SU-DHL-6 (cell line): ENCODE measurements at regions not wholly inside any gene's neighbourhood (a gene's known extent, or its start where the extent isn't known, plus 50 kb on each side); places are given as distances from the start of the nearest gene placed in this dataset.

Experiments
- H2AFZ ChIP-seq: fragments of 200-600 bp; sonication (generic); 2 replicates; pipeline ENCODE4 v1.6.1; 2014; ENCODE audit warnings: low read depth, mild to moderate bottlenecking, moderate library complexity, mixed read lengths, antibody characterized with exemption, low read length; ENCODE audit not compliant: severe bottlenecking
- H3F3A ChIP-seq: fragments of 200-600 bp; shearing (Covaris generic); 2 replicates; pipeline ENCODE4 v1.6.0; 2016; ENCODE audit warnings: antibody characterized with exemption, mild to moderate bottlenecking; ENCODE audit not compliant: insufficient read depth
- H3K27ac ChIP-seq: fragments of 200-600 bp; sonication (generic); 2 replicates; pipeline ENCODE4 v1.5.1; 2016; ENCODE audit warnings: low read depth, mild to moderate bottlenecking, low read length, moderate library complexity, mixed read lengths
- H3K27me3 ChIP-seq: fragments of 200-600 bp; sonication (generic), shearing (Covaris generic); 2 replicates; pipeline ENCODE4 v1.6.0; 2014; ENCODE audit warnings: mild to moderate bottlenecking, low read length
- H3K36me3 ChIP-seq: fragments of 200-600 bp; sonication (generic); 2 replicates; pipeline ENCODE4 v1.6.1; 2014; ENCODE audit warnings: mild to moderate bottlenecking, low read length, mixed read lengths
- H3K4me2 ChIP-seq: fragments of 300-600, 200-600 bp; shearing (Covaris generic), sonication (generic); 2 replicates; pipeline ENCODE4 v1.6.0; 2014; ENCODE audit warnings: low read length, low read depth, mild to moderate bottlenecking; ENCODE audit not compliant: poor library complexity, severe bottlenecking
- H3K4me3 ChIP-seq: fragments of 200-600 bp; sonication (generic); 2 replicates; pipeline ENCODE4 v1.5.1; 2014; ENCODE audit warnings: antibody characterized with exemption, low read length, mild to moderate bottlenecking, mixed read lengths; ENCODE audit not compliant: insufficient read depth, poor library complexity, severe bottlenecking
- H3K79me2 ChIP-seq: fragments of 200-600 bp; sonication (generic); 2 replicates; pipeline ENCODE4 v1.6.1; 2014; ENCODE audit warnings: mild to moderate bottlenecking, low read length, moderate library complexity; ENCODE audit not compliant: insufficient read depth
- H3K9ac ChIP-seq: fragments of 200-600 bp; sonication (generic); 2 replicates; pipeline ENCODE4 v1.7.0; 2014; ENCODE audit warnings: mild to moderate bottlenecking, low read length
- H3K9me2 ChIP-seq: fragments of 200-600 bp; sonication (generic); replicated peaks from 2 replicates; pipeline ENCODE4 v1.6.1; 2014; ENCODE audit warnings: low read length; ENCODE audit not compliant: insufficient read depth
- H3K9me3 ChIP-seq: fragments of 200-600 bp; sonication (generic); 2 replicates; pipeline ENCODE4 v1.6.1; 2014; ENCODE audit warnings: low read length, mixed read lengths; ENCODE audit not compliant: insufficient read depth
- H4K20me1 ChIP-seq: fragments of 200-600 bp; sonication (generic); 2 replicates; pipeline ENCODE4 v1.6.1; 2014; ENCODE audit warnings: low read depth, mild to moderate bottlenecking, antibody characterized with exemption, low read length, moderate library complexity, mixed read lengths
- EZH2phosphoT487 ChIP-seq: fragments of 200-600 bp; sonication (generic), shearing (Covaris generic); conservative IDR thresholded peaks from 2 replicates; pipeline ENCODE4 v1.6.1; 2018; ENCODE audit warnings: mild to moderate bottlenecking, antibody characterized with exemption, low read length, moderate library complexity, mixed read lengths
- TF ChIP-seq, protein P1 (sequence below): fragments of 200-600 bp; sonication (generic); IDR thresholded peaks from one replicate; pipeline ENCODE4 v1.5.1; 2017; ENCODE audit warnings: antibody characterized with exemption, mild to moderate bottlenecking, low read length, moderate library complexity; ENCODE audit not compliant: insufficient read depth, poor library complexity, severe bottlenecking

- no peak overlapping the region for H3K9ac ChIP-seq
- H3K9me2 ChIP-seq, result no peaks in the 10 kb centered on the region
- H3K9me3 ChIP-seq, result no peaks in the 10 kb centered on the region
- no peaks in the 10 kb centered on the region for H3F3A ChIP-seq
- H3K36me3 ChIP-seq, result no peaks in the 10 kb centered on the region
- H3K79me2 ChIP-seq, result no peaks in the 10 kb centered on the region
- H3K4me3 ChIP-seq, result no peak overlapping the region
- H3K27me3 ChIP-seq, result no peaks in the 10 kb centered on the region
- TF ChIP-seq EZH2phosphoT487, result no peak
- TF ChIP-seq, protein P1, sequence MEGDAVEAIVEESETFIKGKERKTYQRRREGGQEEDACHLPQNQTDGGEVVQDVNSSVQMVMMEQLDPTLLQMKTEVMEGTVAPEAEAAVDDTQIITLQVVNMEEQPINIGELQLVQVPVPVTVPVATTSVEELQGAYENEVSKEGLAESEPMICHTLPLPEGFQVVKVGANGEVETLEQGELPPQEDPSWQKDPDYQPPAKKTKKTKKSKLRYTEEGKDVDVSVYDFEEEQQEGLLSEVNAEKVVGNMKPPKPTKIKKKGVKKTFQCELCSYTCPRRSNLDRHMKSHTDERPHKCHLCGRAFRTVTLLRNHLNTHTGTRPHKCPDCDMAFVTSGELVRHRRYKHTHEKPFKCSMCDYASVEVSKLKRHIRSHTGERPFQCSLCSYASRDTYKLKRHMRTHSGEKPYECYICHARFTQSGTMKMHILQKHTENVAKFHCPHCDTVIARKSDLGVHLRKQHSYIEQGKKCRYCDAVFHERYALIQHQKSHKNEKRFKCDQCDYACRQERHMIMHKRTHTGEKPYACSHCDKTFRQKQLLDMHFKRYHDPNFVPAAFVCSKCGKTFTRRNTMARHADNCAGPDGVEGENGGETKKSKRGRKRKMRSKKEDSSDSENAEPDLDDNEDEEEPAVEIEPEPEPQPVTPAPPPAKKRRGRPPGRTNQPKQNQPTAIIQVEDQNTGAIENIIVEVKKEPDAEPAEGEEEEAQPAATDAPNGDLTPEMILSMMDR, result no peak
- H4K20me1 ChIP-seq, result no peaks in the 10 kb centered on the region
- H3K27ac ChIP-seq, result no peak overlapping the region
- H3K4me2 ChIP-seq, result no peak overlapping the region
- no peak overlapping the region for H2AFZ ChIP-seq
These were observed 468.1 kb upstream of the DPP6 start for GRCh38 chr7:153584132-153584531.

GRCh38 chr7:153588586-153588985 lies 463.6 kb upstream of the DPP6 start:
- Histone ChIP-seq H3K9ac (no peak overlapping the region), H2AFZ (no peak overlapping the region), H3K36me3 (no peaks in the 10 kb centered on the region), H3K27ac (no peak overlapping the region), H3K9me3 (no peaks in the 10 kb centered on the region), H3K27me3 (no peaks in the 10 kb centered on the region), H3K4me3 (no peak overlapping the region), H3K9me2 (no peaks in the 10 kb centered on the region), H3K4me2 (no peak overlapping the region), H3F3A (no peaks in the 10 kb centered on the region), H4K20me1 (no peaks in the 10 kb centered on the region), H3K79me2 (no peaks in the 10 kb centered on the region)
- TF ChIP-seq, protein P1, result no peak
- TF ChIP-seq EZH2phosphoT487, result no peak

GRCh38 chr7:153590136-153590535 lies 462.1 kb upstream of the DPP6 start:
- no peak overlapping the region for H3K4me2 ChIP-seq
- no peaks in the 10 kb centered on the region for H3F3A ChIP-seq
- no peak overlapping the region for H3K4me3 ChIP-seq
- no peak overlapping the region for H3K9ac ChIP-seq
- H4K20me1 ChIP-seq, result no peaks in the 10 kb centered on the region
- H3K36me3 ChIP-seq, result no peaks in the 10 kb centered on the region
- no peaks in the 10 kb centered on the region for H3K79me2 ChIP-seq
- TF ChIP-seq EZH2phosphoT487, result no peak
- TF ChIP-seq, protein P1, result no peak
- H3K27me3 ChIP-seq, result no peaks in the 10 kb centered on the region
- H3K27ac ChIP-seq, result no peak overlapping the region
- H3K9me2 ChIP-seq, result no peaks in the 10 kb centered on the region
- H3K9me3 ChIP-seq, result no peaks in the 10 kb centered on the region
- H2AFZ ChIP-seq, result no peak overlapping the region

- Histone ChIP-seq H2AFZ (no peak overlapping the region), H4K20me1 (no peaks in the 10 kb centered on the region), H3K9me2 (no peaks in the 10 kb centered on the region), H3K79me2 (no peaks in the 10 kb centered on the region), H3K36me3 (no peaks in the 10 kb centered on the region), H3K4me3 (no peak overlapping the region), H3K9ac (no peak overlapping the region), H3K27ac (no peak overlapping the region), H3K9me3 (no peaks in the 10 kb centered on the region), H3F3A (no peaks in the 10 kb centered on the region), H3K27me3 (no peaks in the 10 kb centered on the region), H3K4me2 (no peak overlapping the region)
- TF ChIP-seq, protein P1, result no peak
- TF ChIP-seq EZH2phosphoT487, result no peak
These were observed 461.6 kb upstream of the DPP6 start for GRCh38 chr7:153590571-153590970.
